ENCODE measurements at regions not wholly inside any gene's neighbourhood (a gene's known extent, or its start where the extent isn't known, plus 50 kb on each side); places are given as distances from the start of the nearest gene placed in this dataset.

GRCh38 chr1:113282893-113283285 lies 107.4 kb upstream of the MAGI3 start:
- Mint-ChIP-seq H3K4me1 (no peaks in the 10 kb centered on the region), H3K27ac (no peak overlapping the region), H3K27me3 (peaks cover 12 to 41% of the 10 kb centered on the region in 2 donors), H3K9me3 (no peaks in the 10 kb centered on the region), H3K36me3 (no peaks in the 10 kb centered on the region), H3K4me3 (no peak overlapping the region)
- H3K27me3 ChIP-seq (ENCODE audit: insufficient read depth, low read length, poor library complexity, severe bottlenecking), result no peaks in the 10 kb centered on the region
- ChIA-PET POLR2A (no interaction called here), CTCF (no interaction called here)
- H3K4me3 ChIP-seq (ENCODE audit: low read length), result no peak overlapping the region
- H3K4me1 ChIP-seq (ENCODE audit: insufficient read depth, low read length), result no peaks in the 10 kb centered on the region
- H3K9me3 ChIP-seq (ENCODE audit: low read length), result no peaks in the 10 kb centered on the region
- H3K36me3 ChIP-seq (ENCODE audit: insufficient read depth, low read length), result no peaks in the 10 kb centered on the region
- no peak for DNase-seq
- H3K27ac ChIP-seq (ENCODE audit: low read depth, low read length), result no peak overlapping the region

- Histone ChIP-seq H3K27me3 (ENCODE audit: insufficient read depth, low read length, poor library complexity, severe bottlenecking) (no peaks in the 10 kb centered on the region), H3K27ac (ENCODE audit: low read depth, low read length) (no peak overlapping the region), H3K4me1 (ENCODE audit: insufficient read depth, low read length) (no peaks in the 10 kb centered on the region), H3K4me3 (ENCODE audit: low read length) (no peak overlapping the region), H3K36me3 (ENCODE audit: insufficient read depth, low read length) (no peaks in the 10 kb centered on the region), H3K9me3 (ENCODE audit: low read length) (no peaks in the 10 kb centered on the region)
- no peak overlapping the region for H3K4me3 Mint-ChIP-seq
- POLR2A ChIA-PET, result no interaction called here
- H3K4me1 Mint-ChIP-seq, result no peaks in the 10 kb centered on the region
- H3K9me3 Mint-ChIP-seq, result no peaks in the 10 kb centered on the region
- peaks cover 10 to 36% of the 10 kb centered on the region in 2 donors for H3K27me3 Mint-ChIP-seq
- DNase-seq, result no peak
- CTCF ChIA-PET, result no interaction called here
- no peaks in the 10 kb centered on the region for H3K36me3 Mint-ChIP-seq
- no peak overlapping the region for H3K27ac Mint-ChIP-seq
Observed at GRCh38 chr1:113283914-113284313, 106.4 kb upstream of the MAGI3 start.

GRCh38 chr1:113286156-113286555 lies 104.2 kb upstream of the MAGI3 start:
- POLR2A ChIA-PET, result no interaction called here
- no peaks in the 10 kb centered on the region for H3K4me1 ChIP-seq (ENCODE audit: insufficient read depth, low read length)
- no peaks in the 10 kb centered on the region for H3K9me3 Mint-ChIP-seq
- no peak overlapping the region for H3K27ac ChIP-seq (ENCODE audit: low read depth, low read length)
- peaks cover 17 to 37% of the 10 kb centered on the region in 2 donors for H3K27me3 Mint-ChIP-seq
- no peaks in the 10 kb centered on the region for H3K36me3 Mint-ChIP-seq
- no peaks in the 10 kb centered on the region for H3K9me3 ChIP-seq (ENCODE audit: low read length)
- H3K4me1 Mint-ChIP-seq, result no peaks in the 10 kb centered on the region
- H3K4me3 ChIP-seq (ENCODE audit: low read length), result no peak overlapping the region
- no peak for DNase-seq
- H3K27me3 ChIP-seq (ENCODE audit: insufficient read depth, low read length, poor library complexity, severe bottlenecking), result no peaks in the 10 kb centered on the region
- no peak overlapping the region for H3K27ac Mint-ChIP-seq
- H3K36me3 ChIP-seq (ENCODE audit: insufficient read depth, low read length), result no peaks in the 10 kb centered on the region
- no peak overlapping the region for H3K4me3 Mint-ChIP-seq
- CTCF ChIA-PET, result no interaction called here

- Histone ChIP-seq H3K36me3 (ENCODE audit: insufficient read depth, low read length) (no peaks in the 10 kb centered on the region), H3K9me3 (ENCODE audit: low read length) (no peaks in the 10 kb centered on the region), H3K27ac (ENCODE audit: low read depth, low read length) (no peak overlapping the region), H3K27me3 (ENCODE audit: insufficient read depth, low read length, poor library complexity, severe bottlenecking) (no peaks in the 10 kb centered on the region), H3K4me1 (ENCODE audit: insufficient read depth, low read length) (no peaks in the 10 kb centered on the region), H3K4me3 (ENCODE audit: low read length) (no peak overlapping the region)
- Mint-ChIP-seq H3K4me3 (no peak overlapping the region), H3K27me3 (peaks cover 27 to 53% of the 10 kb centered on the region in 2 donors), H3K9me3 (no peaks in the 10 kb centered on the region), H3K4me1 (no peaks in the 10 kb centered on the region), H3K36me3 (no peaks in the 10 kb centered on the region), H3K27ac (no peak overlapping the region)
- DNase-seq, result no peak
- ChIA-PET CTCF (no interaction called here), POLR2A (no interaction called here)
Observed at GRCh38 chr1:113291777-113292602, 98.3 kb upstream of the MAGI3 start.

GRCh38 chr1:113292603-113293255 lies 97.6 kb upstream of the MAGI3 start:
- H3K9me3 ChIP-seq (ENCODE audit: low read length), result no peaks in the 10 kb centered on the region
- Mint-ChIP-seq H3K9me3 (no peaks in the 10 kb centered on the region), H3K27ac (no peak overlapping the region), H3K4me3 (no peak overlapping the region), H3K4me1 (no peaks in the 10 kb centered on the region), H3K36me3 (no peaks in the 10 kb centered on the region), H3K27me3 (peaks cover 27 to 57% of the 10 kb centered on the region in 2 donors)
- POLR2A ChIA-PET, result no interaction called here
- no peak for DNase-seq
- H3K4me1 ChIP-seq (ENCODE audit: insufficient read depth, low read length), result no peaks in the 10 kb centered on the region
- CTCF ChIA-PET, result no interaction called here
- H3K27ac ChIP-seq (ENCODE audit: low read depth, low read length), result no peak overlapping the region
- H3K4me3 ChIP-seq (ENCODE audit: low read length), result no peak overlapping the region
- H3K36me3 ChIP-seq (ENCODE audit: insufficient read depth, low read length), result no peaks in the 10 kb centered on the region
- no peaks in the 10 kb centered on the region for H3K27me3 ChIP-seq (ENCODE audit: insufficient read depth, low read length, poor library complexity, severe bottlenecking)

GRCh38 chr1:113293256-113293626 lies 97.1 kb upstream of the MAGI3 start:
- no peak for DNase-seq
- no peaks in the 10 kb centered on the region for H3K4me1 Mint-ChIP-seq
- H3K9me3 Mint-ChIP-seq, result no peaks in the 10 kb centered on the region
- no peaks in the 10 kb centered on the region for H3K36me3 Mint-ChIP-seq
- no peaks in the 10 kb centered on the region for H3K27me3 ChIP-seq (ENCODE audit: insufficient read depth, low read length, poor library complexity, severe bottlenecking)
- ChIA-PET CTCF (no interaction called here), POLR2A (no interaction called here)
- no peak overlapping the region for H3K4me3 Mint-ChIP-seq
- H3K36me3 ChIP-seq (ENCODE audit: insufficient read depth, low read length), result no peaks in the 10 kb centered on the region
- peaks cover 27 to 62% of the 10 kb centered on the region in 2 donors for H3K27me3 Mint-ChIP-seq
- no peak overlapping the region for H3K27ac Mint-ChIP-seq
- no peak overlapping the region for H3K27ac ChIP-seq (ENCODE audit: low read depth, low read length)
- H3K9me3 ChIP-seq (ENCODE audit: low read length), result no peaks in the 10 kb centered on the region
- no peaks in the 10 kb centered on the region for H3K4me1 ChIP-seq (ENCODE audit: insufficient read depth, low read length)
- H3K4me3 ChIP-seq (ENCODE audit: low read length), result no peak overlapping the region

GRCh38 chr1:113297749-113298148 lies 92.6 kb upstream of the MAGI3 start:
- Histone ChIP-seq H3K4me1 (ENCODE audit: insufficient read depth, low read length) (no peaks in the 10 kb centered on the region), H3K36me3 (ENCODE audit: insufficient read depth, low read length) (no peaks in the 10 kb centered on the region), H3K9me3 (ENCODE audit: low read length) (no peaks in the 10 kb centered on the region), H3K27ac (ENCODE audit: low read depth, low read length) (no peak overlapping the region), H3K27me3 (ENCODE audit: insufficient read depth, low read length, poor library complexity, severe bottlenecking) (no peaks in the 10 kb centered on the region), H3K4me3 (ENCODE audit: low read length) (no peak overlapping the region)
- H3K9me3 Mint-ChIP-seq, result no peaks in the 10 kb centered on the region
- no peak overlapping the region for H3K27ac Mint-ChIP-seq
- DNase-seq, result no peak
- H3K4me1 Mint-ChIP-seq, result no peaks in the 10 kb centered on the region
- POLR2A ChIA-PET, result no interaction called here
- CTCF ChIA-PET, result no interaction called here
- peaks cover 6 to 33% of the 10 kb centered on the region in 2 donors for H3K27me3 Mint-ChIP-seq
- no peak overlapping the region for H3K4me3 Mint-ChIP-seq
- H3K36me3 Mint-ChIP-seq, result no peaks in the 10 kb centered on the region

- no peaks in the 10 kb centered on the region for H3K36me3 Mint-ChIP-seq
- H3K27me3 Mint-ChIP-seq, result peaks cover 7 to 25% of the 10 kb centered on the region in 2 donors
- CTCF ChIA-PET, result no interaction called here
- Histone ChIP-seq H3K4me1 (ENCODE audit: insufficient read depth, low read length) (no peaks in the 10 kb centered on the region), H3K27me3 (ENCODE audit: insufficient read depth, low read length, poor library complexity, severe bottlenecking) (no peaks in the 10 kb centered on the region), H3K9me3 (ENCODE audit: low read length) (no peaks in the 10 kb centered on the region), H3K4me3 (ENCODE audit: low read length) (no peak overlapping the region), H3K27ac (ENCODE audit: low read depth, low read length) (no peak overlapping the region), H3K36me3 (ENCODE audit: insufficient read depth, low read length) (no peaks in the 10 kb centered on the region)
- H3K4me1 Mint-ChIP-seq, result no peaks in the 10 kb centered on the region
- peaks cover 0 to 4% (median 0%) of the 10 kb centered on the region in 5 donors for H3K9me3 Mint-ChIP-seq
- no peak overlapping the region for H3K4me3 Mint-ChIP-seq
- no peak overlapping the region for H3K27ac Mint-ChIP-seq
- POLR2A ChIA-PET, result no interaction called here
- DNase-seq, result no peak
Observed at GRCh38 chr1:113298941-113299340, 91.4 kb upstream of the MAGI3 start.

Measured in CD8-positive, alpha-beta memory T cell (primary cell).